H1 (cell line): ENCODE measurements at regions not wholly inside any gene's neighbourhood (a gene's known extent, or its start where the extent isn't known, plus 50 kb on each side); places are given as distances from the start of the nearest gene placed in this dataset.

Experiments
- CTCF ChIA-PET: fragments of 300-600 bp; sonication (Branson Sonifier 250); formaldehyde crosslinking; loops from one replicate; lab custom pipeline; 2021; ENCODE audit not compliant: partially characterized antibody; lab: Charles Lee
- POLR2A ChIA-PET: fragments of 300-600 bp; sonication (Branson Sonifier 250); formaldehyde crosslinking; loops from one replicate; lab custom pipeline; 2021; ENCODE audit warnings: inconsistent platforms; ENCODE audit not compliant: partially characterized antibody; lab: Charles Lee
- DNase-seq, 2 experiments: peaks; one replicate each; pipeline versions ENCODE4 v3.0.0 to v3.0.0-alpha.2; 2010 to 2022; ENCODE audit warnings: low spot score in 2 of 2, low read depth in 1 of 2, mixed read lengths in 1 of 2
- FAIRE-seq: peaks from 2 replicates; lab custom pipeline; 2011; peaks lifted over from hg19 to GRCh38; lab: Jason Lieb, UNC
- H2AFZ ChIP-seq: 2 replicates; pipeline ENCODE4 v1.8.1; 2012; ENCODE audit warnings: low read length, inconsistent platforms
- H2AK5ac ChIP-seq: 2 replicates; pipeline ENCODE4 v1.6.1; 2013; ENCODE audit warnings: low read depth, low read length
- H2BK120ac ChIP-seq: replicated peaks from 2 replicates; pipeline ENCODE3; 2013; ENCODE audit warnings: low read depth, low read length, inconsistent platforms
- H2BK12ac ChIP-seq: 2 replicates; pipeline ENCODE4 v1.6.1; 2013; ENCODE audit warnings: low read depth, low read length
- H2BK15ac ChIP-seq: 2 replicates; pipeline ENCODE4 v1.6.1; 2013; ENCODE audit warnings: low read length
- H2BK20ac ChIP-seq: 2 replicates; pipeline ENCODE4 v1.6.1; 2013; ENCODE audit warnings: low read length
- H2BK5ac ChIP-seq: 2 replicates; pipeline ENCODE4 v1.6.1; 2013; ENCODE audit warnings: low read depth, low read length
- H3K14ac ChIP-seq: 2 replicates; pipeline ENCODE4 v1.6.1; 2013; ENCODE audit warnings: inconsistent platforms; ENCODE audit not compliant: insufficient read length
- H3K18ac ChIP-seq: 2 replicates; pipeline ENCODE4 v1.6.1; 2013; ENCODE audit warnings: low read length; ENCODE audit errors: extremely low read depth
- H3K23ac ChIP-seq: 2 replicates; pipeline ENCODE4 v1.6.1; 2013; ENCODE audit warnings: inconsistent platforms; ENCODE audit not compliant: insufficient read length
- H3K23me2 ChIP-seq: 2 replicates; pipeline ENCODE4 v1.6.1; 2013; ENCODE audit warnings: low read depth, low read length
- H3K27ac ChIP-seq: 2 replicates; pipeline ENCODE4 v1.6.1; 2011; ENCODE audit warnings: low read depth, low read length, inconsistent platforms
- H3K27me3 ChIP-seq, 4 experiments: replicated peaks in 1 of 4; 1 replicate in 1 of 4; 2 replicates in 3 of 4; pipeline versions ENCODE4 v1.6.1 to v1.8.1; 2011 to 2013; ENCODE audit warnings: low read length in 3 of 4, mild to moderate bottlenecking in 3 of 4, inconsistent platforms in 2 of 4, mixed read lengths in 2 of 4, moderate library complexity in 1 of 4; ENCODE audit not compliant: control insufficient read depth in 3 of 4, insufficient read depth in 3 of 4; ENCODE audit errors: extremely low read depth in 1 of 4
- H3K36me3 ChIP-seq, 4 experiments: 2 replicates each; pipeline versions ENCODE4 v1.6.1 to v1.8.1; 2011 to 2013; ENCODE audit warnings: mild to moderate bottlenecking in 4 of 4, low read length in 3 of 4, moderate library complexity in 2 of 4, control low read depth in 1 of 4, inconsistent platforms in 1 of 4; ENCODE audit not compliant: insufficient read depth in 4 of 4, control insufficient read depth in 2 of 4
- H3K4ac ChIP-seq: replicated peaks from 2 replicates; pipeline ENCODE3; 2013; ENCODE audit warnings: low read length, low read depth, mixed read lengths, inconsistent platforms; ENCODE audit not compliant: insufficient read length
- H3K4me1 ChIP-seq, 4 experiments: replicated peaks in 1 of 4; 1 replicate in 1 of 4; 2 replicates in 3 of 4; pipeline versions ENCODE4 v1.6.1 to v1.8.1; 2011 to 2013; ENCODE audit warnings: low read length in 3 of 4, inconsistent platforms in 2 of 4, mixed read lengths in 1 of 4; ENCODE audit not compliant: insufficient read depth in 4 of 4, control insufficient read depth in 3 of 4
- H3K4me2 ChIP-seq, 2 experiments: 2 replicates each; pipeline versions ENCODE4 v1.6.1 to v1.8.1; 2011 to 2013; ENCODE audit warnings: low read depth in 2 of 2, low read length in 2 of 2, control low read depth in 1 of 2, inconsistent platforms in 1 of 2, mild to moderate bottlenecking in 1 of 2; ENCODE audit not compliant: insufficient read depth in 1 of 2
- H3K4me3 ChIP-seq, 4 experiments: fragments of 200-600, 300-600 bp in 1 of 4; sonication (generic), shearing (Covaris generic), sonication (Bioruptor Twin) in 1 of 4; 2 replicates each; pipeline versions ENCODE4 v1.5.1 to v1.8.1; 2011 to 2016; ENCODE audit warnings: low read length in 4 of 4, low read depth in 3 of 4, control low read depth in 2 of 4, inconsistent platforms in 2 of 4, mild to moderate bottlenecking in 2 of 4, mixed read lengths in 1 of 4, moderate library complexity in 1 of 4; ENCODE audit not compliant: insufficient read depth in 2 of 4; ENCODE audit errors: extremely low read depth in 1 of 4
- H3K56ac ChIP-seq: replicated peaks from 2 replicates; pipeline ENCODE3; 2013; ENCODE audit warnings: low read depth, mild to moderate bottlenecking, mixed read lengths, low read length, inconsistent platforms; ENCODE audit not compliant: insufficient read length
- H3K79me1 ChIP-seq: 2 replicates; pipeline ENCODE4 v1.6.1; 2013; ENCODE audit warnings: low read depth, low read length, control low read depth
- H3K79me2 ChIP-seq, 2 experiments: 2 replicates each; pipeline versions ENCODE4 v1.6.1 to v1.8.1; 2012 to 2013; ENCODE audit warnings: low read length in 2 of 2, mild to moderate bottlenecking in 2 of 2, inconsistent platforms in 1 of 2; ENCODE audit not compliant: insufficient read depth in 2 of 2, control insufficient read depth in 1 of 2
- H3K9ac ChIP-seq, 4 experiments: replicated peaks in 1 of 4; 1 replicate in 1 of 4; 2 replicates in 3 of 4; pipeline versions ENCODE4 v1.6.1 to v1.8.1; 2011 to 2013; ENCODE audit warnings: low read depth in 3 of 4, low read length in 3 of 4, control low read depth in 2 of 4, mild to moderate bottlenecking in 2 of 4, moderate library complexity in 2 of 4, inconsistent platforms in 1 of 4; ENCODE audit errors: extremely low read depth in 1 of 4
- H3K9me3 ChIP-seq, 2 experiments: 2 replicates each; pipeline versions ENCODE4 v1.6.1 to v1.8.1; 2012 to 2013; ENCODE audit warnings: mild to moderate bottlenecking in 2 of 2, moderate library complexity in 2 of 2, control low read depth in 1 of 2, inconsistent platforms in 1 of 2, low read depth in 1 of 2, low read length in 1 of 2, mixed read lengths in 1 of 2; ENCODE audit not compliant: insufficient read depth in 2 of 2
- H4K20me1 ChIP-seq, 2 experiments: replicated peaks in 1 of 2; 2 replicates each; pipeline versions ENCODE3 to v1.8.1; 2011 to 2013; ENCODE audit warnings: inconsistent platforms in 2 of 2, low read length in 2 of 2, mild to moderate bottlenecking in 1 of 2; ENCODE audit not compliant: insufficient read depth in 2 of 2, control insufficient read depth in 1 of 2
- H4K5ac ChIP-seq: 2 replicates; pipeline ENCODE4 v1.6.1; 2013; ENCODE audit warnings: low read length, low read depth, mixed read lengths, inconsistent platforms; ENCODE audit not compliant: insufficient read length
- H4K8ac ChIP-seq: 2 replicates; pipeline ENCODE4 v1.8.0; 2013; ENCODE audit warnings: mild to moderate bottlenecking, moderate library complexity, low read length, inconsistent platforms; ENCODE audit not compliant: insufficient read depth; ENCODE audit errors: extremely low read depth
- H4K91ac ChIP-seq: replicated peaks from 2 replicates; pipeline ENCODE3; 2013; ENCODE audit warnings: low read length, mixed read lengths, inconsistent platforms; ENCODE audit not compliant: insufficient read length
- BACH1 ChIP-seq: IDR thresholded peaks from 2 replicates; pipeline ENCODE4 v1.6.1; 2012; ENCODE audit warnings: low read length, improper control_type of control experiment
- BCL11A ChIP-seq, 2 experiments: IDR thresholded peaks; one replicate each; pipeline ENCODE4 v1.6.1; 2011; ENCODE audit warnings: low read depth in 2 of 2, low read length in 2 of 2, mild to moderate bottlenecking in 2 of 2
- POLR2AphosphoS5 ChIP-seq: IDR thresholded peaks from 2 replicates; pipeline ENCODE4 v1.6.1; 2011; ENCODE audit warnings: low read depth, low read length
- RBBP5 ChIP-seq: IDR thresholded peaks from 2 replicates; pipeline ENCODE4 v1.7.1; 2012; ENCODE audit warnings: low read depth, mild to moderate bottlenecking, inconsistent platforms, low read length, moderate library complexity, borderline replicate concordance
- SRF ChIP-seq: IDR thresholded peaks from 2 replicates; pipeline ENCODE4 v1.6.1; 2011; ENCODE audit warnings: mild to moderate bottlenecking, low read depth, low read length, moderate library complexity
- WGBS, 2 experiments: shearing (Covaris generic) in 1 of 2; methylation state at CpG; one replicate each; pipeline versions ENCODE4 v1.1.6 to v1.1.7; 2013 to 2015; ENCODE audit warnings: low lambda C conversion rate in 2 of 2, mixed read lengths in 2 of 2, inconsistent platforms in 1 of 2, low coverage in 1 of 2, missing lambda C conversion rate in 1 of 2; ENCODE audit not compliant: insufficient replicate concordance in 2 of 2, insufficient coverage in 1 of 2, insufficient read length in 1 of 2; ENCODE audit errors: extremely low coverage in 1 of 2, missing lambda C conversion rate in 1 of 2; 5-methylcytosine and 5-hydroxymethylcytosine counted together

DNA sequence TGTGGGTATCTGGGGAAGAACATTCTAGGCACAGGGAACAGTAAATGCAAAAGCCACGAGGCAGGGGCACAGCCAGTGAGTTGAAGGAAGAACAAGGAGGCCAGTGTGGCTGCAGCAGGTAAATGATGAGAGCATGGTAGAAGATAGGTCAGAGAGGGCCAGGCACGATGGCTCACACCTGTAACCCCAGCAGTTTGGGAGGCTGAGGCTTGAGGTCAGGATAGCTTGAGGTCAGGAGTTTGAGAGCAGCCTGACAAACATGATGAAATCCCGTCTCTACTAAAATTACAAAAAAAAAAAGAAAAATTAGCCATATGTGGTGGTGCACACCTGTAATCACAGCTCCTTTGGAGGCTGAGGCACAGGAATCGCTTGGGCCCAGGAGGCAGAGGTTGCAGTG, 86.7 kb upstream of the ESRRB start:
- no peak overlapping the region for H3K4me3 ChIP-seq
- H4K8ac ChIP-seq: no peak overlapping the region
- H3K4me2 ChIP-seq: no peak overlapping the region
- no peak overlapping the region for H3K4ac ChIP-seq
- POLR2A ChIA-PET: interaction anchor here (1.9 kb wide), 1 partner anchor 26 kb away, joined by 5 read pairs; no protein-coding TSS in a partner anchor
- no peak overlapping the region for H3K18ac ChIP-seq
- 87% methylated on average over 4 of the region's 4 CpGs; no CpG with 5 or more reads in 1 of the 2 experiments for WGBS, 2 experiments
- peak in 1 of 2 experiments; percentile 6 for DNase-seq
- no peaks in the 10 kb centered on the region for H3K9me3 ChIP-seq
- no peaks in the 10 kb centered on the region for H3K27me3 ChIP-seq
- no peak overlapping the region for H2BK20ac ChIP-seq
- peak overlapping the region; percentile 29; the same call in 1 of the 2 replicates for H2BK12ac ChIP-seq
- no peak overlapping the region for H2BK15ac ChIP-seq
- no peak overlapping the region for H3K23ac ChIP-seq
- no peaks in the 10 kb centered on the region for H4K20me1 ChIP-seq
- no peaks in the 10 kb centered on the region; the same call in 1 of the 2 replicates for H3K79me1 ChIP-seq
- no peak overlapping the region for H3K14ac ChIP-seq
- H2AFZ ChIP-seq: no peak overlapping the region
- no peak for TF ChIP-seq RBBP5
- TF ChIP-seq BCL11A (IDR thresholded peaks at IDR 0.05; ENCODE audit: low read depth in 2 of 2, low read length in 2 of 2): no peak
- TF ChIP-seq SRF: no peak
- TF ChIP-seq POLR2AphosphoS5: no peak
- TF ChIP-seq BACH1: no peak
- TF ChIP-seq, all 59 proteins: peak for 0
- Histone ChIP-seq H3K36me3 (no peaks in the 10 kb centered on the region), H4K5ac (no peak overlapping the region), H2AK5ac (no peak overlapping the region), H4K91ac (no peak overlapping the region), H3K4me1 (no peaks in the 10 kb centered on the region), H3K23me2 (peaks cover 2% of the 10 kb centered on the region; the same call in 1 of the 2 replicates), H3K79me2 (no peaks in the 10 kb centered on the region), H3K9ac (no peak overlapping the region), H3K27ac (no peak overlapping the region), H2BK5ac (no peak overlapping the region), H3K56ac (no peak overlapping the region), H2BK120ac (no peak overlapping the region)
- no peak for FAIRE-seq
- CTCF ChIA-PET: interaction anchor here (0.8 to 1.3 kb wide), 2 partner anchors 64 to 383 kb away, joined by 3 to 4 read pairs; no protein-coding TSS in a partner anchor
